Kidney epithelial cell (primary cell): ENCODE measurements at regions not wholly inside any gene's neighbourhood (a gene's known extent, or its start where the extent isn't known, plus 50 kb on each side); places are given as distances from the start of the nearest gene placed in this dataset.

Experiments
- DNase-seq: peaks from one replicate; pipeline ENCODE4 v3.0.0-alpha.2; 2010; ENCODE audit warnings: low read depth
- H3K27me3 ChIP-seq: 2 replicates; pipeline ENCODE4 v1.6.0; 2011; ENCODE audit warnings: low read length; ENCODE audit not compliant: control insufficient read depth, insufficient read depth
- H3K36me3 ChIP-seq: 2 replicates; pipeline ENCODE4 v1.5.1; 2011; ENCODE audit warnings: low read length; ENCODE audit not compliant: control insufficient read depth, insufficient read depth
- H3K4me3 ChIP-seq: 2 replicates; pipeline ENCODE4 v1.5.1; 2011; ENCODE audit warnings: low read depth, mild to moderate bottlenecking, control low read depth, low read length
- CTCF ChIP-seq: IDR thresholded peaks from 2 replicates; pipeline ENCODE4 v1.5.1; 2011; ENCODE audit warnings: mild to moderate bottlenecking, moderate library complexity, low read length, control low read depth, inconsistent platforms; ENCODE audit not compliant: insufficient read depth, poor library complexity, severe bottlenecking

DNA sequence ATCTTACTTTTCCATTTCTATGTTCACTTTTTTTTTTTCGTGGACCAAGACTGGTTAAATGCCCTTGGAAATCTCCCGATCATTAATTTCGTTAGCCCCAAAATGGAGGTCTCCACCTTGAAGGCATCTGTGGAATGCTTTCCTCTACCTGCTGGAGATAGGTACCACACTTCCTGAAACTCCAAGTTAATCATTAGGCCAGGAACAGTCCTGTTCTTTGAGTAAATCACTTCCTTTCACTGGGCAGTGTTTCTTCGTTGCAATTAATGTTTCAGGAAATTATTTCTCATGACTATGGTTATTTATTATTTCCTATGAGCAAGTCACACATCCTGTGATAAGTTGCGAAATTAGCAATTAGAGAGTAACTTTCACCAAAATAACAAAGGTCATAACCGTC, 225.2 kb upstream of the LYPLAL1 start:
- Histone ChIP-seq H3K4me3 (no peak overlapping the region), H3K36me3 (no peaks in the 10 kb centered on the region), H3K27me3 (no peaks in the 10 kb centered on the region)
- no peak for DNase-seq
- TF ChIP-seq CTCF = no peak

DNA sequence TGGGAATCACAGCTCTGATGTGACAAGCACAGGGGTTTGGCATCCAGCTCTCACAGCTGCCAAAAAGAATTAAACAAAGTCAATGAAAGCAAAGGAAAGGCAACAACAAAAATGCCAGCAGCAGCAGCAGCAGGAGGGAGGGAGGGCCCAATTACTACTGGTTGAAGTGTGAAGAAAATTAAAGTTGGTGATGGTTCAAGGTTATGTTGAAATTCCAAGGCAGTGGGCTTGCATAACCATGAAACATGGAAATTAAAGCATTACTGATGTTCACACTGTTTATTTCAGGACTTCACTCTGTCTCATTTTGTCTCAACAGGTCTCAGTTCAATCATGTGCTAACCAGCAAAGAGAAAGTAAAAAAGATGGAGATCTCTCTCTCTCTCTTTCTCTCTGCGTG, 220.3 kb upstream of the LYPLAL1 start:
- TF ChIP-seq CTCF = no peak
- no peak overlapping the region for H3K4me3 ChIP-seq
- no peak for DNase-seq
- H3K36me3 ChIP-seq = no peaks in the 10 kb centered on the region
- no peaks in the 10 kb centered on the region for H3K27me3 ChIP-seq

DNA sequence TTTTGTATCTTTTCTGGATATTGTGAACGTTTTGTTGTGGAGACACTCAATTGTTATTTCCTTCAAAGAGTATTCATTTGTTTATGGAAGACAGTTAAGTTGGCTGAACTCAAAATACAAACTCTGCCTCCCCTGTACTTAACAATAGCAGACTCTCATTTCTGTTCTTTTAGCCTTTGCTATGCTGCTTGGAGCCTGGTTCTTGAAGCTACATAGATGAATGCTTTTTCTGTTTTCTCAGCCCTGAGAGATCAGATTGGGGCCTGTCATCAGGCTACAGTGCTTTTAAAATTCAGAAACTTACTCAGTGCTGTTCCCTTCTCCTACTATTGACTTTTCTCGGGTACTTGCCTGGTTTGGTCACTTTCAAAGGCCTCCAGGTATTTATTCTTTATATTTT, 215.7 kb upstream of the LYPLAL1 start:
- Histone ChIP-seq H3K27me3 (no peaks in the 10 kb centered on the region), H3K4me3 (no peak overlapping the region), H3K36me3 (no peaks in the 10 kb centered on the region)
- TF ChIP-seq CTCF = no peak
- DNase-seq = no peak

DNA sequence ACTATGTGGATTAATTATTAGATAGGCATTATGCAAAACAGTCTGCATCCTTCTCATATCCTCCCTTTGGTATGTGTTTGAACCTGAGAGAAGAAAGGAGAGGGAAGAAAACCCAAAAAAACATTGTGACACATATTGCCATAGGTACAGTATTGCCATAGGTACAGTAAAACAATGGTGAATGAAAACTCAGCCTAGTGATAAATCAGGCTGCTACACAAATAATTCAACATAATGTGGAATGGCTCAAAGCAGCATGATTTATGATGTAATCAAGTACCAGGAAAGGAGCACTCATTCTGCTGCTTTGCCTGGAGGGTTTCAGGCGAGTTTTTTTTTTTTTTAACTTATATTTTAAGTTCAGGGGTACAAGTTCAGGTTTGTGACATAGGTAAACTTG, 213.9 kb upstream of the LYPLAL1 start:
- H3K36me3 ChIP-seq = no peaks in the 10 kb centered on the region

DNA sequence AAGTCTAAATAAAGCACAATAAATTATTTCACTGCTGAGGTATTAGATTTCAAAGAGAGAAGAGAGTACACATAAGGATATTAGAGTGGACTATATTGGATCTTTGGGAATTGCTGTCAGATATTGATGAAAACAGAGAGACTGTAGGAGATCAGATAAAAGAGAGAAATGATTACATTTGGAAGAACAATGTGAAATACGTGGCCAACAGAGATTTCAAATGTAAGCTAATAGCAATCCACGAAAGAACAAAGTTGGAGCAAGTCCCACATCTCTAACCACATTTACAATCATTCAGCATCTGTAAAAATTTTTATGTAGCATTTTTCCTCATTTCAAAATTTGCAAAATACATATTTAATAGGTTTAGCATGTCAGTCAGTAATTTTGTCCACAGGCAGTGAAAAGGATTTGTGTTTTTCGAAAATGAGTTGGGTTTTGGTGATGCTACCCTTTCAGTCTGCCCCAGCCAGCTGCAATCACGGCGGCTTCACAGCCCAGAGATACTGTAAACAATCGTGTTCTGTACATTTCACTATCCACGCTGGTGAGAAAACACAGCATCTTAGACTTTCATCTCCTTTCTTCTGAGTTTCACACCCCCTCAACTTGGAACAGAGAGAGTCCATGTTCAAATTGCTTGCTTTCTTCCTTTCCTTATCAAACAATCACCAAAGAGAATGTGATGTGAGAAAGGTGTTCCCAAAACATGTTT, 209.1 kb upstream of the LYPLAL1 start:
- no peak for TF ChIP-seq CTCF
- no peaks in the 10 kb centered on the region for H3K36me3 ChIP-seq

More for the DNA sequence above, 213.9 kb upstream of the LYPLAL1 start:
- H3K4me3 ChIP-seq = no peak overlapping the region
- DNase-seq = no peak
- H3K27me3 ChIP-seq = no peaks in the 10 kb centered on the region
- no peak for TF ChIP-seq CTCF

GRCh38 chr1:218965821-218966220, 207.9 kb upstream of the LYPLAL1 start:
- H3K27me3 ChIP-seq = no peaks in the 10 kb centered on the region

More for the DNA sequence above, 209.1 kb upstream of the LYPLAL1 start:
- Histone ChIP-seq H3K27me3 (no peaks in the 10 kb centered on the region), H3K4me3 (no peak overlapping the region)
- DNase-seq = no peak

More at GRCh38 chr1:218965821-218966220, 207.9 kb upstream of the LYPLAL1 start:
- DNase-seq = no peak
- H3K36me3 ChIP-seq = no peaks in the 10 kb centered on the region
- no peak for TF ChIP-seq CTCF
- no peak overlapping the region for H3K4me3 ChIP-seq
